ENCODE measurements at regions not wholly inside any gene's neighbourhood (a gene's known extent, or its start where the extent isn't known, plus 50 kb on each side); places are given as distances from the start of the nearest gene placed in this dataset.

- TF ChIP-seq EZH2phosphoT487 (conservative IDR thresholded peaks at IDR 0.05; ENCODE audit: low read length), result no peak
- TF ChIP-seq CTCF (IDR thresholded peaks at IDR 0.05; ENCODE audit: insufficient read depth, low read length, poor library complexity, severe bottlenecking), result no peak
These were observed 119.7 kb upstream of the PRDM1 start for GRCh38 chr6:105966481-105966880.
